ENCODE measurements at regions not wholly inside any gene's neighbourhood (a gene's known extent, or its start where the extent isn't known, plus 50 kb on each side); places are given as distances from the start of the nearest gene placed in this dataset.

- CTCF ChIA-PET: no interaction called here
- no peaks in the 10 kb centered on the region for H3K36me3 ChIP-seq (ENCODE audit: control insufficient read depth in 2 of 2, extremely low read depth in 1 of 2, insufficient read depth in 2 of 2, low read length in 2 of 2)
- H3K4me2 ChIP-seq (ENCODE audit: insufficient read depth, low read length): no peak overlapping the region
- no peak for FAIRE-seq
- intact Hi-C loops (cut with micrococcal nuclease) (no loop called here), dilution Hi-C loops (cut with MboI; ENCODE audit: extremely low pct_ligation_motif_present, low sequenced_read_pairs) (no loop called here)
- no TSS peak for BruUV-seq (replicated peaks)
- POLR2A ChIA-PET: no interaction called here
- no peaks in the 10 kb centered on the region for H3K9me1 ChIP-seq (replicated peaks; ENCODE audit: control insufficient read depth, extremely low read depth, insufficient read depth, low read length)
- no peaks in the 10 kb centered on the region for H3K27me3 ChIP-seq (ENCODE audit: control insufficient read depth in 2 of 2, insufficient read depth in 2 of 2, low read length in 2 of 2)
- H3K9ac ChIP-seq (replicated peaks; ENCODE audit: extremely low read depth, insufficient read depth, low read length): no peak overlapping the region
- H4K20me1 ChIP-seq (replicated peaks; ENCODE audit: control insufficient read depth, extremely low read depth, insufficient read depth, low read length): no peaks in the 10 kb centered on the region
- H3K79me2 ChIP-seq (ENCODE audit: control insufficient read depth, insufficient read depth, low read length): no peaks in the 10 kb centered on the region
- H3K4me3 ChIP-seq (replicated peaks in 1 of 3; ENCODE audit: insufficient read depth in 1 of 3, low read depth in 1 of 3, low read length in 3 of 3): no peak overlapping the region
- no peak overlapping the region for H2AFZ ChIP-seq (ENCODE audit: low read depth, low read length)
- DNase-seq (ENCODE audit: low read depth, low spot score): no peak
- H3K27ac ChIP-seq (ENCODE audit: insufficient read depth, low read depth, low read length): no peak overlapping the region
- H3K9me3 ChIP-seq (replicated peaks; ENCODE audit: control insufficient read depth, insufficient read depth, low read length): no peaks in the 10 kb centered on the region
- H3K4me1 ChIP-seq (ENCODE audit: control insufficient read depth, extremely low read depth, insufficient read depth, low read length): no peaks in the 10 kb centered on the region
- TF ChIP-seq EZH2 (IDR thresholded peaks at IDR 0.05; ENCODE audit: borderline replicate concordance, low read depth, low read length, severe bottlenecking) (no peak), MYC (IDR thresholded peaks at IDR 0.05; ENCODE audit: low read depth, low read length) (no peak), POLR2AphosphoS5 (IDR thresholded peaks at IDR 0.05; ENCODE audit: insufficient read depth, low read depth, low read length) (no peak), GATA2 (IDR thresholded peaks at IDR 0.05; ENCODE audit: insufficient read depth, insufficient read length, low read depth, low read length) (no peak), MAX (IDR thresholded peaks at IDR 0.05; ENCODE audit: insufficient read depth, insufficient read length) (no peak), CTCF (IDR thresholded peaks at IDR 0.05; ENCODE audit: extremely low read depth in 1 of 2, insufficient read depth in 1 of 2, low read depth in 1 of 2, low read length in 2 of 2) (no peak), FOS (IDR thresholded peaks at IDR 0.05; ENCODE audit: borderline replicate concordance, insufficient read depth, low read length) (no peak), POLR2A (IDR thresholded peaks at IDR 0.05; ENCODE audit: low read depth, low read length) (no peak), JUN (IDR thresholded peaks at IDR 0.05; ENCODE audit: borderline replicate concordance, insufficient read depth, insufficient read length, low read depth) (no peak)
Observed at GRCh38 chrX:22758807-22759481, 240.8 kb upstream of the DDX53 start.
